NCI-H1417 (cell line): ENCODE measurements at regions not wholly inside any gene's neighbourhood (a gene's known extent, or its start where the extent isn't known, plus 50 kb on each side); places are given as distances from the start of the nearest gene placed in this dataset.
A peak's percentile ranks its signal among the peaks of the same experiment; 100 is the strongest.

ENCODE experiments used
- DNase-seq, 3 experiments: peaks; one replicate each; lab custom pipeline; 2025; lab: John Stamatoyannopoulos, UW

DNA sequence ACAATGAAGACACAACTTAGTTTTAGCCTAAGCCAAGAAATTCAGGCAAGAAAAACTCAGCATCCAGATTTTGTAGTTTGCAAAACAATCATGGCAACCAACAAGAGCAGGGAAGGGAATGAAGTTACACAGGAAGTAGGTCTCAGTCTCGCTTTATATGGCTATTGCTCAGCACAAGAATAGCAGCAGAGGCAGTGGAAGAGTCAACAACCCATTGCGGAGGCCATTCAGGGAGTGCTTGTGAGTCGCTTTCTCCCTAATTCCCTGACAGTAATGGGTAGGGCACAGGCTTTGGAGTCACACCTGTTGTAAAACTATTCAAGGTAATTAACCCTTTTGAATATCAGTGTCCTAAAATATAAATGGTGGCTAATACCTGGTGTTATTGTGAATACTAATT is 238.5 kb downstream of the HDGFL1 start:
- DNase-seq: no peak

DNA sequence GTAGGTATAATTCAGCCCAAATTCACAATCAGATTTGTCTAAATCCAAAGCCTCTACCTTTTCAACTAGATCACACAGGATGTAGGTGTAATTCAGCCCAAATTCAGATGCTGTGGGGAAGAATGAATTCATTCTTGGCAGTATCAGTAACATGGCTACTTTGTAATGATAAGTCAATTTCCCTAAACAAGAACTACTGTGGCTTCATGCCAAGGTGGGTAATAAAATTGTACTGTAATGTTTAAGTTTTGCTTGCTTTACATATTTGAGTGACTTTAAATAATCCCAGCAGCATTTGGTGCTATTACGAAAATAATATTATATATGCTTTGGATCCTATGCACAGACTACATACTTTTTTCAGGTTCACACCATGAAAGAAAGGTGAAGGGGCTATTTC is 239.1 kb downstream of the HDGFL1 start:
- no peak for DNase-seq

DNA sequence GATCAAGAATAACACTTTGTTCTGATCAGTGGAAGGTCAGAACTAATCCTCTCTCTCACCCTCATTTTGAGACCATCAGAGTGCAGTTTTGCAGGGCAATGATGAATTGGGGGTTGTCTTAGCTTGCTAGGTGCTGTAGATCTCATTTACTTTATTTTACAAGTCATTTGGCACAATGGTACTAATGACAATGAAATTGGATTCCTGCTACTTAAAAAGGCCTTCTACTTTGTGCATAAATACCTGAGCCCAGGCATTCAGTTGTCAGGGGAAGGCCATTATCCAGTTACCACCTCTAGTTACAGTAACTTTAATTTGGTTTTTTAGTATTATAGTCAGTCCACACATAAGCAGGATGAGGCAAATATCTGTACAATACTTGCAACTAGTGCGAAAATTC is 240.0 kb downstream of the HDGFL1 start:
- no peak for DNase-seq

DNA sequence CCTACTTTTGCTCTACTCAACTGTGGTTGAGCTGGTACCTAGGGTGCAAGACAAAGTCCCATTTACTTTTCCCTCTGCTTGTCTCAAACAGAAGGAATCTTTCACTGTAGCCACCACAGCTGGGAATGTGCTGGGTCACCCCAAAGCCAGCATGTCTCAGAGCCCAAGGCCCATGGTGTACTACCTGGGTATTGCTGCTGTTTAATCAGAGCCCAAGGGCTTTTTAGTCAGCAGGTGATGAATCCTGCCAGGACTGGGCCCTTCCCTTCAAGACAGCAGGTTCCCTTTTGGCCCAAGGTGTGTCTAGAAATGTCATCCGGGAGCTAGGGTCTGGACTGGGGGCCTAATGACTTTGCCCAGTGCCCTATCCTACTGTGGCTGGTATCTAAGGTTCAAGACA is 249.8 kb downstream of the HDGFL1 start:
- DNase-seq: no peak

DNA sequence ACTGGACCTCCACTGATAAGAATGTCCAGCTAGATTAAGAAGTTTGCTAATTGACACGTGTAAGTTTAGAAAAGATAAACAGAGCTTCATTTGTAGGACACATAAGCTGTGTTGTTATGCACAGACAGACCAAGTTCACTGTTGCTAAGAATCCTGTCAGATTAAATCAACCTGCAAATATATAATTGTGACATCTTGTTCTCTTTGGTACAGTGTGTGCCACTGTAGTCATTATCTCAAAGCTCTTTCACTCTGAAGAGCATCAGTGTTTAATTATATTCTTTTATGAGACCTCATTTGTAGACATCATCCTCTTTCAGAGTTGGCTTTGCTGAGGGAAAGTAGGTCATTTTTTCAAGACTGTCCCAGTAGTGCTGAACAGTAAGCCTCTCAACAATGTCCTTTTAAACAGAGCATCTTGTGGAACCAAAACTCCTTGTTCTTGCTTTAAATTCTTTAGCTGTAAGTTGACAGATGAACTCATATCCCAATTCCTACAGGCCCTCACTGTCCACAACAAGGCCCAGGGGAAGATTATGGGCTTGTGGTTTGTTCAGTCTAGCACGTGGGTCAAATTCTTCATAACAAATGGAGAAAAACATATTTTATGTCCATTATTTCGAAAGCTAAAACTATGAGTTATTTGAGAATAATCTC is 252.4 kb downstream of the HDGFL1 start:
- no peak for DNase-seq

DNA sequence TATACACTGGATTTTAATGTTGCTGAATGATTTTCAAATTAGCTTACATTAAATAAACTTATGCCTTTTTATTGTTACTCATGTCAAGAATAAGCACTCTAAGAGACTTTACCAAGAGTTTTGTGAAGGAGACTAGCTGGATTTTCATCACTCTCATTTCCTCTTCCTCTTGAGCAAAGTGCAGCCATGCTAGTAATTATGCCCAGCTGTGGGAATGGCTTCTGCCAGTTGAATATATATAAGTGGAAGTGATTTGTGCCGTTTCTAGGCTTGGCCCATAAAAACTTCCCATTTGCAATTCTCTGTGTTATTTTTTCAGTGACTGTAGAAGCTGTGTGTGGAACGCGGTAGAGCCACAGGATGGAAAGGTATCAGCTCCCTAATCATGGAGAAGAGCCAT is 255.8 kb downstream of the HDGFL1 start:
- peak in 1 of 3 experiments; percentile 25 for DNase-seq

DNA sequence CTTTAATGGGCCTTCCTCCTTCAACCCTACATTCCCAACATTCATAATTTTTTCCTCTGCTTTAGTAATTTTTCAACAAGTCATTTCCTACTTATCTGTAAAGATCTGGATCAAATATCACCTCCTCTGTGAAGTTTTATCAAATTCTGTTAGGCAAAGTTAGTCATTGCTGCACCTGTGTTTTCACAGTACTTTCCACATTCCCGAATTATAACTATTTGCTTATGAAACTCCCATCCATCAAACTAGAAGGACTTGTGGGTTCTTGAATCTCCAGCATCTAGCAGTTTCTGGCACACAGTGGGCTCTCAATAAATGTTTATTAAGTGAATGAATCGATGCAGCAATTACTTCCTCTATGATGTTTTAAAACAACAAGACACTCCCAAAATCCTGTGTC is 257.6 kb downstream of the HDGFL1 start:
- DNase-seq: no peak

DNA sequence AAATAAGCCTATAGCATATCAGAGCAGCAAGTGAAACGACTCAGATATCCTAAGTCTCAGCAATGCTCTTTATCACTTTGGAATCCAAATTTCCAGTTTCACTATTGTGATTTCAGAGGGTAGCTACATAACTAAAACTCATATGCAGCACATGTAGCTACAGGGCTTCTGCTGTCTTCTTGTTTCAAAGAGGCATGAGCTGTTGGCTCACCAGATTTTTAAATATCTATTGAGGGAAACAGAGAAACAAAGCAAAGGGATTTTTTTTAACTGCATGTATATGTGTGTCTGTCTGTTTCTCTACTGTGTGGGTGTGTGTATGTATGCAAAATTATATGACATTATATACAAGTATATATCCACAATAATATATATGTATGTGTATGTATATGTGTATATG is 258.4 kb downstream of the HDGFL1 start:
- no peak for DNase-seq

DNA sequence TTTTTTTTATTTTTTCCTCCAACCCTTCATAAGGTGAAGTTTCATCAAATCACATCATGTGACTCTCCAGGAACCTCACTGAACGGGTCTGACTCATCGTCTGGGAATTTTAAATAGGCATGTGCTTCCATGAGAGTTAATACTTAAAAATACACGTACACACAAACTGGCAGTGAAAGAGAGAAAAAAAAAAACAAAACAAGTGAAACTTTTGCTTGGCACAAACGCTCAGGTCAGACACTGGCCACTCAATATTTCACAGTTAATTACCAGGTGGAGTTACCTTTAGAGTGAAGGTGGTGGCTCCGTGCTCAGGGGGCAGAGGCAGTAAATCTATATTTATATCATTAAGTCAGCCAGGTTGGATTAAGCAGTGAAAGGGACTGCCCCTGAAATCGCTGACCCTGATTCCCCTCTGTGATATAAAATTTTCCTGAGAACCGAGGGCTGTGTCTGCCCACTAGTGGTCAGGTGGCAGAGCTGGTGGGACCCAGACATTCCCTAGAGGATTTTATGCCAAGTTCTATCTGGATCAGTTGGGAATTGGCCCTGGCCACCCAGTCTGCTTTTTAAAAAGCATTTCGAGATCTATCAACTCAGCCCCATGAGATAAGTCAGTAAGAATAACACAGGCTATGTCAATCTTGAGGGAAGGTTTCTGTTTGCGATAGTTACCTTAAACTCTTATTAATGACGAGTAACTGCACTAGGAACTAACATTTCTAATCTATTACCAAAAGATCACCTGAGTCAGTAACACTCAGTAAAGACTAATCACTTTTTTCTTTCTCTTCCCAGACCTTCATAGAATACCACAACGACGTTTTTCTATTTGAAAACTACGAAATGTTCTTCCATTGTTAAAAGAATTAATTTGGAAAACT is 259.1 kb downstream of the HDGFL1 start:
- peak; percentile 18 to 84 (median 53) for DNase-seq

DNA sequence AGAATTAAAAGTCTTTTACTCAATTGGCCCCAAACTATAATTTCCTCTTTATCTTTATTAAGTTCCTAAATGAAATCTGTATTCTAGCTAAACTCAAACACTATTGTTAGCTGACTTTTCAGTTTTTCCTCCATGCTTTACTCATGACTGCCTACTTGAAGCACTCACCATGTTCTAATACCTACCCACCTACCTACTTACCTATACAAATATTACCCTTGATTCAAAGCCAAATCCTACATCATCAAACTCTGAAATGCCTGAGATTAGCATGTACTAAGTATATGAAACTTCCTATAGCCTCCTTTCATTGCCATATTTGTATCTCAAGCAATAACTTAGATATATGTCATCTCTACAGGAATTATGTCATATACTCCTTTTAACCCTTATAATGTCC is 259.7 kb downstream of the HDGFL1 start:
- peak in 1 of 3 experiments; percentile 8 for DNase-seq

DNA sequence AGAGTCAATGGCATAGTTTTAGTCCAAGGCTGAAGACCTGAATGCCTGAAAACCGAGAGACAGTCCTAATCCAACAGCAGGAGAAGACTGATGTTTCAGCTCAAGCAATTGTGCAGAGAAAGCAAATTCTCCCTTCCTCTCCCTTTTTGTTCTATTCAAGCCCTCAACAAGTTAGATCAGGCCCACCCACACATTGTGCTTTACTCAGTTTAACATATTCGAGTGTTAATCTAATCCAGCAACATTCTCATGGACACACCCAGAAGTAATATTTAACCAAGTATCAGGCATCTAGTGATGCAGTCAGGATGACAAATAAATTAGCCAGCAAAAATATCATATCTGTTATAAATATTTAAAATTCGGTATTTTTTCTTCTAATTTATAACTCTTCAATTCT is 261.1 kb downstream of the HDGFL1 start:
- DNase-seq: no peak

DNA sequence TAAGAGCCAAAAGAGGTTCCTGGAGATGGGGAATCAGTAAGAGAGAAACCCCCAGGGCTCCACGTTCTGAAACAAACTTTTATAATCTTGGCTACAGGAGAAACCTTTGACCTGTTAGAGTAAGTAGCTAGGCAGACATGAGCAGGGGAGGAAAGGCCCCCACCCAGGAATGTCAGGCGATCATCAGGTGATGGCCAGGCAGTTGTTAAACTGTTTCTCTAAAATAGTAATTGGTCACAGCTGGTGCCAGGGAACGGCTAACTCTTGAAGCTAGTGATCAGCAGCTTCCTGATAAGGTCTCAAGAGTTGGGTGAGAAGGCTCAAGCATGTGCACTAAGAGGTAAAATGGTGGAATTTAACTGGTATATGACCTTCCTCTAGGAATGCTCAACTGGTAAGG is 263.8 kb downstream of the HDGFL1 start:
- no peak for DNase-seq

DNA sequence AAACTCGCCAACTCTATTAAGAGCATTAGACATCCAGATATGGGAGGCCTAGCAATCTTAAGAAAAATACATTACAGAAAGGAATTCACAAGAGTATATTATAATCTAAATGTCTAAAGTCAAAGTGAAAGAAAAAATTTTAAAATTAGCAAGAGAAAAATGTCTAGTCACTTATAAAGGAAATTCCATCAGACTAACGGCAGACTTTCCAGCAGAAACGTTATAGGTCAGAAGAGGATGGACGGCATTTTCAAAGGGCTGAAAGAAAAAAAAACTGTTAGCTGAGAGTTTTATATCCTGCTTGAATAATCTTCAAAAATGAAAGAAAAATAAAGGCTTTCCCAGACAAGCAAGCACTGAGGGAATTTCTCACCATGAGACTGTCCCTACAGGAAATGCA is 269.0 kb downstream of the HDGFL1 start:
- DNase-seq: no peak

DNA sequence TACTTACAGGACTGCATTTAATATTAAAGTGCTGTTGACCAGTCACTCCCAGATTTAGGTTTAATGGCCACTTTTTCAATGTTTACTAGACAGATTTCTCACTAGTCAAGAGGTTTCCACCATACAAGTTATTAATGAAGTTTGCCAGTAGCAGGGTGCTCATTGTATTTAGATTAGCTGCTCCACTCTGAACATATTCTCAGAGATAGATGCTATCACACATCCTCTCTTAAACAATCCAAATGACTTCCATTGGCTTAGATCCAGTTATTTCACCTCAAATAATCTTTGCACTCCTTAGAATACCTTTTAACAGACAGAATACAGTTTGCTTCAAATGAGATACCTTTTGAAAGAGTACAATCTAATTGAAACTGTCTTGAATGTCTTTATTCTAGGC is 276.1 kb downstream of the HDGFL1 start:
- no peak for DNase-seq

DNA sequence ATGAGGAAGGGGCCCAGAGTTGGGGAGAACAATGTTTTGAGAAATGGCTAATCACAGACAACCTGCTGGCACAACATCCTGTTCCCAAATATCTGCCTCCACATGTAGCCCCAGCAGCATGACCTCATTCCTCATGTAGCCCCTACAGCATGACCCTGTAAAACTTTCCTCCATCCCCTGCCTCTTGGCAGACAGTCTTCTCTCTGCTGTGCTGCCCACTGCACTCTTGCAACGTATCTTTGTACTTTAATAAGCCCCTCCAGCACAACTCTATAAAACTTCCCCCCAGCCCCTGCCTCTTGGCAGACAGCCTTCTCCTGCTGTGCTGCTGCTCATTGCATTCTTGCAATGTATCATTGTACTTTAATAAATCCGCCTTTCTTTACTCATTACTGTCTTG is 278.8 kb downstream of the HDGFL1 start:
- DNase-seq: no peak

DNA sequence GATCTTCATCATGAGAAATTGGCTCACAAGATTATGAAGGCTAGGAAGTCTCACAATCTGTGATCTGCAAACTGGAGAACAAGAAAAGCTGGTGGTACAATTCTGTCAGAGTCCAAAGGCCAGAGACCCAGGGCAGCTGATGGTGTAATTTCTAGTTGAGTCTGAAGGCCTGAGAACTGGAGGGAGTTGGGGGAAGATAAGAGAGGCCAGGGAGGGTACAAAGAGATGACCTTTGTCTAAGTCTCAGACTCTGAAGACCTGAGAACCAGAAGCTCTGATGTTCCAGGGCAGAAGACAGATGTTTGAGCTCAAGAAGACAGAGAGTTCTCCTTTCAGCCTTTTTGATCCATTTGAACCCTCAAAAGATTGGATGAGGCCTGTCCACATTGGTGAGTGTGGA is 280.6 kb downstream of the HDGFL1 start:
- DNase-seq: no peak

DNA sequence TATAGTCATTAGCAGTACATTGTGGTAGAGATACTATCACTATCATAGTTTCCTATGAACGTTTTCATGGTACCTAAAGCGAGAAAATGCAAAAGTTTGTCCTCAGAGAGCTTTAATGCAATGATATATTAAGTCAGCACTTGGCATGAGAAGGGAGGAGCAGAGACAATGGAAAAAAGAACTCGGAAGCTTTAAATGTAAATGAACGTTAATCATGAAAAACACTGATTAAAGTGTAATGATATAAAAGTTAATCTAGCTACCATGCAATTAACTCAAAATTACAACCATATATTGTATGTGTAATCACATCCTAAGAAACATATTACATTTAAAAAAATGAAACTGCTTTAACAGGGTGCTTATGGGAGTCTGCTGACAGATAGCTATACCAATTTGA is 282.7 kb downstream of the HDGFL1 start:
- no peak for DNase-seq

DNA sequence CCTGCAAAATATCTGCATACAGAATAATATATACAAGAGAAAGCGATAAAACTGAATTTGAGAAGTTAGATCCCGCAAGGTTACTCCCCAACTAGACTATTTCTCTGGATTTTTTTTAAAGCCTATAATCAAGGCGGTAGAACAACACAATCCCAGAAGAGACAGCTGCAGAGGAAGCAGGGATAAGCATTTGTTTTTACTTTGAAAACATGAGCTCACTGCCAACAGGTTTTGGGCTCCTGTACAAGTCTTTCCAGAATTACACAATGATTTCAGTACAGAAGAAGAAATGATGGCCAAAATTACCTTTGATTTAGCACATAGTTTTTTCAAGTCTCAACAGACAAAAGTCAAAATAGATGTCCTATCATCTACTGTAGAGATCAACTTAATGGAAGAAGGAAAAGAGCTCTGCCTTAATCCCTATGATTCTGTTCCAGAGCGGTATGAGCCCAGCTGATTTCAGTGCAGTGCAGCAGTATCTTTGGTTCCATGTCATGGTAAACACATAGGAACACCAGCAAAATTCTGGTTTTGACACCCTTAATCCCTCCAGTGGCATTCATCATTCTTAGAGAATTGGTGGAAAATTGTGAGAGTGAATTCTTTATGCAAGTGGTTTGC is 304.3 kb downstream of the HDGFL1 start:
- DNase-seq: peak in 1 of 3 experiments; percentile 17

DNA sequence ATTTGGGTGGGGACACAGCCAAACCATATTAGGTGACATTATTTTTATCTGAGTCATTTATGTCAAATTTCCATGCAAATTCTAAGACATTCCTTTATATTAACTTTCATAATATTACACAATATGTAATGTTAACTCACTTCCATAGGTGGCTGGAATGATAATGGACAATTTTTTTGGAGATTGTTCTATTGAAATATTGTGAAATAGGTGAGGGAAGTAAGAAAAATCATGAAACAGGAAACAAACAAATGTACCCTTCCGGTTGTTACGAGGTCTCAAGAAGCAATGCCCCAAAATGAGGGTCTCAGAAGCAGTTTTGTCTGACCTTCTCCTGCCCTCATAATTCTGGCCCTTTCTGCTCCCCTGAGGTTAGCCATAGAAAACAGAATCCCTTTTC is 306.5 kb downstream of the HDGFL1 start:
- no peak for DNase-seq

DNA sequence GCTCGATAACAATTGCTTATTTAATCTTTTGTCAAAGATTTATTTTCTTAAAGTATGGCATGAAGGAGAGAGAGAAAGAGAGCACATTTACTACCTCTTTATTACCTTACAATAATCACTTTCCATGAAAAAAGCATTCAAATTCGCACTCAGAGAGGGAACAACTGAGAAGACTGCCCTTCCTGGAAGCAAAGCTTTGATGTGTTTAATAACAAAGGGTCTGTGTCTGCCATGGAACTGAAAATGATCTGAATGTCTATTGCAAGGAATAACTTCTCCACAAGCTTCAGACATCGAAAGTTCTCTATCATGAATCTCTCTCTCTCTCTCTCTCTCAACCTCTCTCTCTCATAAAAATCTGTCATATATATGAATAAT is 308.9 kb downstream of the HDGFL1 start:
- no peak for DNase-seq

DNA sequence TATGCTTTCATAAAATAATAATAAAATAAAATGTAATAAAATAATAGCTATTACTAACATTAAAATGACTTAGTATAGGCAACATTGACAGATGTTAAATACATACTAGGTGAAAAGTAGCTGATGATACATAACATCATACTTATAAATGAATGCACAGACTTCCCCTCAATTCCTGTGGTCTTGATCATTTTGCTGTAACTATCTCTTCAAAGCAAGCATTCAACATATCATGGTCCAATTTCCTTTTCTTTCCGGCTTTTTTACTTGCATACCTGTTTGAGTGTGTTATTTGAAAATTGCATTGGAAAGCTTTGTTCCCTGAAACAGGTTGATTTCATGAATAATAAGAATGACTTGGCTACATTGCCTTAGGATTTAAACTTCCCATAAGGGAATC is 309.3 kb downstream of the HDGFL1 start:
- no peak for DNase-seq

DNA sequence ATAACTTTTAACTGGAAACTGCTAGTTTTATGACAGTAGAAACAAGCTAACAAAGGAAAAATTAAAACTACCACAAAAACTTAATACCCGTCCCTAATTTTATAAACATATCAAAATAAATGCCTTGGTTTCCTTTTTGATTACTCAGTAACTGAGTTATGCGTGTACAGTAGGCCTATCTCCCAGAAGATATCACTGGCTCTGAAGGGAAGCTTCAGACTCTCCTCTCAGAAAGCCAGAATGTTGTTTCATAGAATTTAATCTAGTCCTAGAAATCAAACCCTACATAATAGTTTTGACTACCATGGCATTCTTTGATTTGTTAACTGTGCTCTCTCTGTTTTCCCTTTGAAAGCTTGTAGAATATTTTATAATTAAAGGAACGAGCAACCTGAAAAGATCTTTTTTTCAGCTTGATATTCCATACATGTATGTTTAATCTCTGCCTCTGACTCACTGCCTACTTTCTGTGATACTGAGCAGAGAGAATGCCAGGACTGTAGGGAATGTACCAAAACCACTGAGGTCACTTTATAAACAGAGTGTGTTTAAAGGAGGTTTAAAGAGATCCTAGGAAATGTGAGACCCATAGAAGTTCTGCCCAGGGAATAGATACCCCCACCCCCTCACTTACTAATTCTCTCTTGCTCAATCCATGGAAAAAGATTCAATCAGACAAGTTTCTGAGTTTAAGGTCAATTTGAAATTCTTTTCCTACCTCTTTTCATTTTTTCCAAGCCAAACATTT is 311.5 kb downstream of the HDGFL1 start:
- no peak for DNase-seq

DNA sequence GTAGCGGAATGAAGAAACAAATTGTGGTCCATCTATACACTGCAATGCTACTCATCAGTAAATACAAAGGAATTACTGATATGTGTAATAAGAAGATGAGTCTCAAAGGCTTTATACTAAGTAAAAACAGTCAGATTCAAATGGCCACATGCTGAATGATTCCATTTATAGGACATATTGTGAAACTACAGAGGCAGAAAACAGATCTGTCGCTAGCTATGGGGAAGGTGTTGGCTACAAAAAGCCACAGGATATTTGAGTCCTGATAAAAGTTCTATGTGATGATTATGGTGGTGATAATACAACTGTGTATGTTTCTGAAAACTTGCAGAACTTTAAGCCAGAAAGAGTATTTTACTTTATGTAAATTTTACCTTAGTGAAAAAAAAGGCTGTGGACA is 313.2 kb downstream of the HDGFL1 start:
- no peak for DNase-seq
